GM23338 (cell line): ENCODE measurements at regions not wholly inside any gene's neighbourhood (a gene's known extent, or its start where the extent isn't known, plus 50 kb on each side); places are given as distances from the start of the nearest gene placed in this dataset.

Experiments used
- ATAC-seq: fragments of 200-7000 bp; cut with Tn5 transposase; 3 replicates; pipeline ENCODE4 v1.9.1; 2020
- DNase-seq: peaks from one replicate; pipeline ENCODE4 v3.0.0-alpha.2; 2015; ENCODE audit warnings: low spot score
- H2AFZ ChIP-seq: fragments of 200-600 bp; sonication (generic); 2 replicates; pipeline ENCODE4 v1.8.0; 2016; ENCODE audit warnings: antibody characterized with exemption, mild to moderate bottlenecking, moderate library complexity
- H3F3A ChIP-seq: fragments of 200-600 bp; sonication (generic); replicated peaks from 2 replicates; pipeline ENCODE4 v1.8.0; 2017; ENCODE audit warnings: antibody characterized with exemption, mixed run types, low read depth
- H3K27ac ChIP-seq: fragments of 200-600 bp; sonication (generic); 2 replicates; pipeline ENCODE4 v1.6.1; 2016; ENCODE audit warnings: low read depth
- H3K27me3 ChIP-seq: fragments of 200-600 bp; sonication (generic); 2 replicates; pipeline ENCODE4 v1.8.0; 2016; ENCODE audit warnings: mild to moderate bottlenecking, mixed run types, moderate library complexity; ENCODE audit not compliant: insufficient read depth
- H3K36me3 ChIP-seq: fragments of 200-600 bp; sonication (generic); 2 replicates; pipeline ENCODE4 v1.8.0; 2016; ENCODE audit warnings: mild to moderate bottlenecking; ENCODE audit not compliant: insufficient read depth
- H3K4me1 ChIP-seq: fragments of 200-600 bp; sonication (generic); 2 replicates; pipeline ENCODE4 v1.8.0; 2016; ENCODE audit warnings: mild to moderate bottlenecking, moderate library complexity; ENCODE audit not compliant: insufficient read depth
- H3K4me2 ChIP-seq: fragments of 200-600 bp; sonication (generic); 2 replicates; pipeline ENCODE4 v1.7.1; 2017; ENCODE audit warnings: mixed run types
- H3K4me3 ChIP-seq: fragments of 200-600 bp; sonication (generic); 2 replicates; pipeline ENCODE4 v1.6.1; 2016; ENCODE audit warnings: mixed run types
- H3K79me2 ChIP-seq: fragments of 200-600 bp; sonication (generic); replicated peaks from 2 replicates; pipeline ENCODE4 v1.8.0; 2017; ENCODE audit warnings: mild to moderate bottlenecking; ENCODE audit not compliant: insufficient read depth
- H3K9me2 ChIP-seq: fragments of 200-600 bp; sonication (generic); 2 replicates; pipeline ENCODE4 v1.8.0; 2017; ENCODE audit not compliant: insufficient read depth
- H4K20me1 ChIP-seq: fragments of 200-600 bp; sonication (generic); replicated peaks from 2 replicates; pipeline ENCODE4 v1.8.0; 2017; ENCODE audit warnings: mild to moderate bottlenecking; ENCODE audit not compliant: insufficient read depth
- H3K27ac Mint-ChIP-seq: 2 replicates; pipeline ENCODE4 v1.8.0; 2020; ENCODE audit warnings: inconsistent platforms, mild to moderate bottlenecking, moderate library complexity, mixed read lengths
- H3K27me3 Mint-ChIP-seq: 3 replicates; pipeline ENCODE4 v1.8.0; 2022; ENCODE audit warnings: low read depth, mild to moderate bottlenecking, moderate library complexity, mixed read lengths, inconsistent platforms; ENCODE audit not compliant: insufficient read depth, poor library complexity
- H3K36me3 Mint-ChIP-seq: 3 replicates; pipeline ENCODE4 v1.8.0; 2021; ENCODE audit warnings: low read depth, mild to moderate bottlenecking, inconsistent platforms, moderate library complexity, mixed read lengths
- H3K4me1 Mint-ChIP-seq: 3 replicates; pipeline ENCODE4 v1.8.0; 2020; ENCODE audit warnings: mild to moderate bottlenecking, inconsistent platforms, mixed read lengths
- H3K4me3 Mint-ChIP-seq: 3 replicates; pipeline ENCODE4 v1.8.0; 2021; ENCODE audit warnings: moderate library complexity, mild to moderate bottlenecking, inconsistent platforms, mixed read lengths
- H3K9me3 Mint-ChIP-seq: 3 replicates; pipeline ENCODE4 v1.8.0; 2020; ENCODE audit warnings: moderate library complexity, mild to moderate bottlenecking, inconsistent platforms, mixed read lengths
- CREB1 ChIP-seq: fragments of 250-450 bp; sonication (Bioruptor Pico); IDR thresholded peaks from 2 replicates; pipeline ENCODE4 v1.5.0; 2020; ENCODE audit warnings: low read depth, mild to moderate bottlenecking, moderate library complexity
- ETS1 ChIP-seq: IDR thresholded peaks from 2 replicates; pipeline ENCODE4 v1.6.1; 2016; ENCODE audit warnings: antibody characterized with exemption
- EZH2phosphoT487 ChIP-seq: fragments of 200-600 bp; sonication (generic); IDR thresholded peaks from one replicate; pipeline ENCODE4 v1.8.1; 2018; ENCODE audit warnings: antibody characterized with exemption; ENCODE audit not compliant: unreplicated experiment
- NANOG ChIP-seq: IDR thresholded peaks from 2 replicates; pipeline ENCODE4 v1.6.1; 2016; ENCODE audit warnings: antibody characterized with exemption, borderline replicate concordance
- POLR2AphosphoS5 ChIP-seq: IDR thresholded peaks from 2 replicates; pipeline ENCODE4 v1.6.1; 2016; ENCODE audit warnings: antibody characterized with exemption, low read depth
- REST ChIP-seq: IDR thresholded peaks from one replicate; pipeline ENCODE4 v1.6.1; 2018; ENCODE audit warnings: antibody characterized with exemption; ENCODE audit not compliant: unreplicated experiment
- ZNF114 ChIP-seq: fragments of 250-450 bp; sonication (Bioruptor Pico); IDR thresholded peaks from 2 replicates; pipeline ENCODE4 v1.5.0; 2020; ENCODE audit warnings: mild to moderate bottlenecking, moderate library complexity
- ZNF462 ChIP-seq: fragments of 250-450 bp; sonication (Bioruptor Pico); IDR thresholded peaks from 2 replicates; pipeline ENCODE4 v1.5.0; 2020; ENCODE audit warnings: mild to moderate bottlenecking, moderate library complexity

- no peak overlapping the region for H3K4me2 ChIP-seq
- 0 out of 2 replicates have a peak, but pooled peaks cover 6% of the 10 kb centered on the region for H3K9me2 ChIP-seq
- H3F3A ChIP-seq = no peaks in the 10 kb centered on the region
- peaks cover 5% of the 10 kb centered on the region for H3K27me3 Mint-ChIP-seq
- no peaks in the 10 kb centered on the region for H3K27me3 ChIP-seq
- no peak overlapping the region for H3K27ac ChIP-seq
- H3K36me3 Mint-ChIP-seq = peaks cover 10% of the 10 kb centered on the region
- H3K4me3 ChIP-seq = no peak overlapping the region
- no peaks in the 10 kb centered on the region for H4K20me1 ChIP-seq
- no peak overlapping the region for H2AFZ ChIP-seq
- no peak for ATAC-seq
- TF ChIP-seq ZNF114 (CRISPR knock-in tag) (no peak), REST (no peak), NANOG (no peak), ZNF462 (CRISPR knock-in tag) (no peak), EZH2phosphoT487 (no peak), CREB1 (CRISPR knock-in tag) (no peak), ETS1 (no peak), POLR2AphosphoS5 (no peak)
- no peak overlapping the region for H3K4me3 Mint-ChIP-seq
- H3K79me2 ChIP-seq = no peaks in the 10 kb centered on the region
- H3K4me1 Mint-ChIP-seq = peaks cover 2% of the 10 kb centered on the region; the same call in 1 of the 3 replicates
- no peaks in the 10 kb centered on the region for H3K36me3 ChIP-seq
- H3K4me1 ChIP-seq = no peaks in the 10 kb centered on the region
- DNase-seq = no peak
- no peak overlapping the region for H3K27ac Mint-ChIP-seq
- H3K9me3 Mint-ChIP-seq = peaks cover 21% of the 10 kb centered on the region
Measured at GRCh38 chr9:106060885-106061284, 366.5 kb downstream of the TMEM38B start.
